Stimulated activated CD8-positive, alpha-beta memory T cell treated with anti-CD3 and anti-CD28 coated beads, Interleukin-15, amount 100 ng/mL, for 4 hours (primary cell): ENCODE measurements at regions not wholly inside any gene's neighbourhood (a gene's known extent, or its start where the extent isn't known, plus 50 kb on each side); places are given as distances from the start of the nearest gene placed in this dataset.
A peak's percentile ranks its signal among the peaks of the same experiment; 100 is the strongest.

ENCODE experiments used
- DNase-seq, 2 donors: peaks; one replicate each; pipeline ENCODE4 v3.0.0-alpha.2; 2020; ENCODE audit warnings: low read depth in 2 of 2

DNA sequence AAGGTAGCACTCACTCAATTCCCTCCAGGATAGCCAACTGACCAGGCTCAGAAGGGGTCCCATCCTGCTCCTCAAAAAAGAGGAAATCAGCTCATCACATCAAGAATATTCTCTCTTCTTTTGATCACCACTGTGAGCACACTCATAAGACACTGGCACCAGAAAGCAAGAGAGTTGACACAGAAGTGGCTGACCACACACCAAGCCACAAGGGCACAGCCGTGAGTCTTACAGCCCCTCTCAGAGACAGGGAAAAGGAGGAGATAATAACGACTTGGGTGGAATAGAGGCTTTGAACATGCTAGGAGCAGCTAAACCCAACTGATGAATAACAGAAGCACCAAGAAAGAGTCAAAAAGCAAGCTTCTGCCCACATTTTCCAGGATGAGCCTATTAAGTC, 249.1 kb upstream of the PREP start:
- no peak for DNase-seq

GRCh38 chr6:105650347-105650746, 247.5 kb upstream of the PREP start:
- no peak for DNase-seq

DNA sequence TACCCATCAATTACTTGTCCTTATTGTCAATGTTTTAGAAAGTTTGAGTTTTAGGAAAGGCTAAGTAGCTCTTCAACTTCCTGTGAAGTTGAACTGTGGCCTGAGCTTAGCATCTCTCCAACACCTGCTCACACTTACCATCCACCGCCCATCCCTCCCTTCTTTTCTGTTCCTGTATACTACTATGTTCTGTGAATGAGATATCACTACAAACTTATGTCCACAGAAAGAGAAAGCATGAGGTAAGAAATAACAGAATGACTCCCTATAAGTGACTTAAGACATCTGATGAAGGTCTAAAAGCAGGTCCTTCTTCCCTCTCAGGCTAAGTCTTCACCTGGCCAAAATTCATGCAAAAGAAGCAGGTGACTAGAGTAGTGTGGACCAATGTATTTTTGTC, 246.3 kb upstream of the PREP start:
- no peak for DNase-seq

DNA sequence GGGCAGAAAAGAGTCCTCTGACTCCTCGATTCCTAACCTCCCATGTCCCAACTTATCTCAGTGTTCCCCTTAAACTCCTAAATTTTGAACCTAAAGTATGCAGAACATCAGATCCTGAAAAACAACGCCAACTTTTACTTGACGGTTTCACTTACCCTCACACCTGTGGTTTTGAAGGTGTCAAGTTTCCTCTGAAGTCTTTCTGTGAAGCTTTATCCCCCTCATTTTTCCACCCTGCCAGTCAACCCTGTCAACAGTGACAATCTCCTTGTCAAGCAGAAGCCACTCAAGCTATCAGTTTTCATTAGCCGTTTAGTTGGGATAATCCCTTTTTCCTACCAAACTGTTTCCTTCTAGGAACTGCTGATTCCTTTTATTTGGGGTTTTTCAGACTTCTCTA, 245.4 kb upstream of the PREP start:
- DNase-seq = no peak

DNA sequence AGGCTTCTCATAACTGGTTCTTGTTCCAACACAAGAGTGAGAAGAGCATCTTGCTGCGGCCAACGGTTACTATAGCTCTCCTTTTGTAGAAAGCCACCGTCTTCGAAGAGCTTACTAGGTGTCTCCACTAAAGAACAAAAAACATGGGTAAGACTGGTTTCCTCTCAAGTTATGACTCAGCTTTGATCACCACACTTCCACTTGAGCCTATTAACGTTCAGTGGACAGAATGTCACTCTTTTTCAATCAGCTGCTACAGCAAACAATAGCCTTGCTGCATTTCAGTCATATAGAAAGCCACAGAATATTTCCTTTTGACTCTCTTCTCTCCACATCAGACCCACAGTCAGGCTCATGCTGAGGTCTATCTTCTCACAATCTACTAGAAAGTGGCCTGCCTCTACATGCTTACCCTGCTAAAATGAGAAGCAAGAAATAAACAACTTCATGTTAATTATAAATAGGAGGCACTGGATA, 243.5 kb upstream of the PREP start:
- DNase-seq = peak in 1 of 2 donors; percentile 9

- DNase-seq = no peak
These were observed 243.1 kb upstream of the PREP start for GRCh38 chr6:105645958-105646357.

- no peak for DNase-seq
These were observed 242.3 kb upstream of the PREP start for GRCh38 chr6:105645156-105645555.

GRCh38 chr6:105644691-105645090, 241.8 kb upstream of the PREP start:
- DNase-seq = no peak

- no peak for DNase-seq
These were observed 241.2 kb upstream of the PREP start for GRCh38 chr6:105644073-105644489.

DNA sequence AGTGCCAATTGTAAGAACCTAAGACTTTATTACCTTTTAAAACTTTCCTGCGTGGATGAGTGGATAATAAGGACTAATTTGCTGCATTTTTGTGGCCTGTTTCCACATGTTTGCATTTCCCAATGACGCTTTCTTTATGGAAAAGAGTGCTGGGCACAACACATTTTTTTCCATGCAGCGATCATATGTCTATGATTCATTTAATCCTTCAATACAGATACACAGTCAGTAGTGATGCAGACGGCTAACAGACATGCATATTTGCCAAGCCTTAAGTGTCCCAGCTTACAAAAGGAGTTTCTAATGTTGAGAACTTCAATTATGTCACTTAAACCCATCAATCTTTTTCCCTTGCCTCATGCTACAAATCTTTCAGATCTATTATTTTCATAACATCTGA, 239.8 kb upstream of the PREP start:
- DNase-seq = no peak

DNA sequence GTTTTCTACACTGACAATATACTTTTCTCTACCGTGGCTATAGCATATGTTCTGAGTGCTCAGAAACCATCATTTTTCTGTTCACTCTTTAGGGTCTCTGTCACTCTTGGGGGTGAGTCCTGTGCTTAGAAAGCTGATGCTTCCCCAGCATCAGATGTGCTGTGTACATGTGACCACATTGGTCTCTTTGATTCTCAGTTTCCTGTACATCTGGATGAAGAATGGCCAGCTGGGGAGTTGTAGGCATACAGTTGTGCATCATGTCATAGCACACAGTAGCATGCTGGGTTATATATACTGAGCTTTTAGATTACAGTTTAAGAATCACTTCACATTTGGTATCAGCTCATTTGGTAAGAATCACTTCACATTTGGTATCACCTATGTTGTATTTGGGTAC, 238.6 kb upstream of the PREP start:
- DNase-seq = no peak

GRCh38 chr6:105639124-105639523, 236.2 kb upstream of the PREP start:
- no peak for DNase-seq

- no peak for DNase-seq
These were observed 230.9 kb upstream of the PREP start for GRCh38 chr6:105633814-105634213.

GRCh38 chr6:105628156-105628860, 225.4 kb upstream of the PREP start:
- no peak for DNase-seq

GRCh38 chr6:105626295-105627158, 223.6 kb upstream of the PREP start:
- no peak for DNase-seq

DNA sequence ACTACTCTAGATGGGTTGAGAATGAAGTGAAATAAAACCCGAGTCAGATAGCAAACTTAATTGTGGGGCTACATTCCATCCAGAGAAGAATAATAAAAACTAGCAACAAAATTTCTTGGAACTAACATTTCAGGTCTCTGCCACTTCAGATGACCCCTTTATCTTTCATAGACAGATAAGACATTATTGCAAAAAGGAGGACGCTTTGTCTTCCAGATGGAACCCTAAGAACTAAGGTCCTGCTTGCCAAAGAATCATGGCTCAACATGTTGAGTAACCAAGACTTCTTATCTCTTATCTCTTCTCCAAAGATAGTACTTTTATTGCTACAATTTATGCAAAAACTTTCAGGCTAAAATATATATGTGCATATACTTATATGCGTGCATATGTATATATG, 221.1 kb upstream of the PREP start:
- DNase-seq = no peak

- no peak for DNase-seq
These were observed 219.3 kb upstream of the PREP start for GRCh38 chr6:105622226-105622625.

GRCh38 chr6:105621564-105622175, 218.8 kb upstream of the PREP start:
- DNase-seq = no peak

- no peak for DNase-seq
These were observed 218.0 kb upstream of the PREP start for GRCh38 chr6:105620878-105621277.

GRCh38 chr6:105619971-105620741, 217.3 kb upstream of the PREP start:
- DNase-seq = no peak

- no peak for DNase-seq
These were observed 215.4 kb upstream of the PREP start for GRCh38 chr6:105618247-105618646.

DNA sequence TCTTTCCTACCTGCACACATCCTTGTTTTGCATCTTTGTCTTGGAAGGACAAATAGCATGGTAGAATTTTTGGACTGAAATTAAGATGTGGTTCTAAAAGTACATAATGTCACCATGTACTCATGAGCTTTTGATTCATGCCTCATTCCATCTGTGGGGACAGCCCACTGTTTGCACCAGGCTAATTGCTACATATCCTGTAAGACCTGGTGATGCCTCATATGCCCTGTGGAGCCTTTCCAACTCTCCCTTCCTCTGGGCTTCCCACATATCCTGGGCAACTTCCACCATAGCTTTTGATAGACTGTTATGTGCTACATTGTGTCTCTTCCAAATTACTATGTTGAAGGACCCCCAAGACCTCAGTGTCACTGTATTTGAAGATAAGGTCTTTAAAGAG, 213.6 kb upstream of the PREP start:
- no peak for DNase-seq
